Omental fat pad (tissue), 3 donors: ENCODE measurements at regions not wholly inside any gene's neighbourhood (a gene's known extent, or its start where the extent isn't known, plus 50 kb on each side); places are given as distances from the start of the nearest gene placed in this dataset.

Experiments
- ATAC-seq: fragments of 150-250 bp; one replicate; pipeline ENCODE4 v1.9.1; 2016; ENCODE audit warnings: mild to moderate bottlenecking, moderate library complexity; ENCODE audit not compliant: low FRiP score
- DNase-seq: peaks from one replicate; pipeline ENCODE4 v3.0.0-alpha.2; 2019; ENCODE audit warnings: low spot score
- TF ChIP-seq, protein P1 (sequence below), 3 donors: fragments of 450-650 bp; IDR thresholded peaks; one replicate each; pipeline ENCODE4 v1.5.1; 2016 to 2017; ENCODE audit warnings: antibody characterized with exemption in 3 of 3, mild to moderate bottlenecking in 3 of 3, moderate library complexity in 2 of 3

DNA sequence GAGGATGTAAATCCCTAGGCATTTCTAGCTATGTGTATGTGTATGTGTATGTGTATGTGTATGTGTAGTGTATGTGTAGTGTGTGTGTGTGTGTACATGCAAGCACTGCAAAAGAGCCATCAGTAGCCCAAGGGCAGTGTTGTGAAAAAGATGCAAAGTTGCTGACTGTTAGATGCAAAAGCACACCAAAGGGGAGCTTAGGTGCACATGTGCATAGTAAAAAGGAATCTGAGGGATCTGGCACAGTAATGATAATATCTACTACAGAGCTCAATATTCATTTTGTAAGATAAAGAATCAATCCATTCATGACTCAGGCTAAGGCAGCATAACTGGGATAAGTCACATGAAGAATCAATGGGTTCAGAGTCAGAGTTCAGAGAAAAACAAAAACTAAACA, 80.2 kb downstream of the TMEM47 start:
- no peak for DNase-seq
- TF ChIP-seq, protein P1, sequence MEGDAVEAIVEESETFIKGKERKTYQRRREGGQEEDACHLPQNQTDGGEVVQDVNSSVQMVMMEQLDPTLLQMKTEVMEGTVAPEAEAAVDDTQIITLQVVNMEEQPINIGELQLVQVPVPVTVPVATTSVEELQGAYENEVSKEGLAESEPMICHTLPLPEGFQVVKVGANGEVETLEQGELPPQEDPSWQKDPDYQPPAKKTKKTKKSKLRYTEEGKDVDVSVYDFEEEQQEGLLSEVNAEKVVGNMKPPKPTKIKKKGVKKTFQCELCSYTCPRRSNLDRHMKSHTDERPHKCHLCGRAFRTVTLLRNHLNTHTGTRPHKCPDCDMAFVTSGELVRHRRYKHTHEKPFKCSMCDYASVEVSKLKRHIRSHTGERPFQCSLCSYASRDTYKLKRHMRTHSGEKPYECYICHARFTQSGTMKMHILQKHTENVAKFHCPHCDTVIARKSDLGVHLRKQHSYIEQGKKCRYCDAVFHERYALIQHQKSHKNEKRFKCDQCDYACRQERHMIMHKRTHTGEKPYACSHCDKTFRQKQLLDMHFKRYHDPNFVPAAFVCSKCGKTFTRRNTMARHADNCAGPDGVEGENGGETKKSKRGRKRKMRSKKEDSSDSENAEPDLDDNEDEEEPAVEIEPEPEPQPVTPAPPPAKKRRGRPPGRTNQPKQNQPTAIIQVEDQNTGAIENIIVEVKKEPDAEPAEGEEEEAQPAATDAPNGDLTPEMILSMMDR (IDR thresholded peaks at IDR 0.05), result no peak
- no peak for ATAC-seq

DNA sequence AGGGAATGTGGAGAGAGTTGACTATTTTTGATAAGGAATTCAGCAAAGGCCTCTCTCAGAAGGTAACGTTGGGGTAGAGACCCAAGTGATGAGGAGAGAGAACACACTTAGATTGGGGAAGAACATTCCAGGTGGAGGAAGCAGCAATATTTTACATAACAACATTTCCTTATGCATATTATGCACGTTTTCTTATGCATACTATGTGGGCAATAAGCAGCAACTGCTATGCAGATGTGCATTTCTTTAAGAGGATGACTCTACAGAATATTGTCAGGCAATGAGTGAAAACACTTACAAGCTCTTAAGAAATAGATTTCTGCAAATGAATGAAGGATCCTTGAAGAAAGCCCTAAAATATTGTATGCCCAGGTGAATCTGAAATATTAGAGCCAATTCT, 91.1 kb downstream of the TMEM47 start:
- DNase-seq (no peak), ATAC-seq (no peak)
- TF ChIP-seq, protein P1 (IDR thresholded peaks at IDR 0.05), result no peak

DNA sequence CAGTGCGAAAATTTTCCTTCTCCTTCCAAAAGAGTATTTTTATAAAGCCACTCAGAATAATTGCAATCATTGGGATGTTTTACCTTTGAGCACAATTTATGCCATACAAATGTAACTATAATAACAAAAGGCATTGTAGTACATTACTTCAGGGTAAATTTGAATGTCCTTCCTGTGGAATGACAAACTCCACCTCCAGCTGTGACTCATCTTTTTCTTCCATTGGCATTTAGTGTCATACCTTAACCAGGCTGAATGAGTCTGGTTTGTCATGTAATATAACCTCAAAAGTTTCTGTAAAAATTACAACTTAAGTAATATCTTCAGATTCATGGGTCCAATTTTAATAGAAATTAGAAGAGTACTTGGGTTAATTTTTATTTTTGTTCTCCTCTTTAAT, 93.3 kb downstream of the TMEM47 start:
- no peak for DNase-seq
- no peak for ATAC-seq

DNA sequence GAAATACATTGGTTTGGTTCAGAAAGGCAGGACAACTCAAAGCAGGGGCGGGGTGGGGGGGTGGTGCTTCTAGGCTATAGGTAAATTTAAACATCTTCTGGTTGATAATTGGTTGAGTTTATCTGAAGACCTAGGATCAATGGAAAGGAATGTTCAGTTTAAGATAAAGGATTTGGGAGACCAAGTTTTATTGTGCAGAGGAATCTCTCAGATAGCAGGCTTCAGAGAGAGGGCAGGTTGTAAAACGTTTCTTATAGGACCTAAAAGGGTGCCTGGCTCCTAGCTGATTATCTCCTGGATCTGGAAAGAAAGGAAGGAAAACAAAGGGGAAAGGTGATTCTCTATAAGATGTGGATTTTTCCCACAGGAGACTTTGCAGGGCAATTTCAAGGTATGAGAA, 94.0 kb downstream of the TMEM47 start:
- ATAC-seq (no peak), DNase-seq (no peak)
- TF ChIP-seq, protein P1 (IDR thresholded peaks at IDR 0.05), result no peak

More for the DNA sequence above, 93.3 kb downstream of the TMEM47 start:
- TF ChIP-seq, protein P1 (IDR thresholded peaks at IDR 0.05), result no peak

DNA sequence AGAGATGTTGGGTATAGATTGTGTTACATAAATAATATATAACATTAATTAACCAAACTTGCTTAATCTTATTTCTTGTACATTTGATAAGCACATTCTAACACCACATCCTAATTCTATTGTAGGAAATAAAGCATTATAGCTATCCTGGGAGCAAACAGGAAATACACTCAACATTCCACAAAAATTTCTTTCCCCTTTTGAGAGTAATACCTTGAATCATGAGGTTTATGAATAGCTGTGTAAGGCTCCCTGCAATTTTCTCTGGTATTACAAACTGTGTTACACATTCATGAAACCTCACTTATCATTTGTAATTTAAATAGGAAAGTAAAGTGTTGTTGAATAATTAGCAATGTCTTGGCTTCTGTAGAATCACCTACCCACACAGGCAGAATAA, 95.1 kb downstream of the TMEM47 start:
- ATAC-seq, result no peak
- no peak for DNase-seq
- TF ChIP-seq, protein P1 (IDR thresholded peaks at IDR 0.05), result no peak

DNA sequence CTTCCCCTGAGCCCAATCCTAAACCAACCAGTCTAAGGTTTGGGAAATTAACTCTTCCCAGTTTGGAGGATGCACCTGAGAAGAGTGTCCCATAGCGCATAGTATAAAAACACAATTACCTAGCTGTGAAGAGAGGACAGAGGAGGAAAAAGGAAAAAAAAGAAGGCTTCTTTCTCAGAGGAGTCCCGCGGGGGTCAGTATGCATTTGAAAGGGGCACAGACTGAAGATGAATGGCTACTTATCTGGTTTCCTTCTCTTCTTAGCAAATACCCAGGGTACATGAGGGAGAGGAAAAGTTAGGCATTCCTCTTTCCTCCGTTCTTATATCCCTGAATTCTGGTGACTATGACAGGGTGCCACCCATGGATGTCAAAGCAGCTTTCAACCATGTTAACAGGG, 96.9 kb downstream of the TMEM47 start:
- TF ChIP-seq, protein P1 (IDR thresholded peaks at IDR 0.05), result no peak
- DNase-seq, result no peak

DNA sequence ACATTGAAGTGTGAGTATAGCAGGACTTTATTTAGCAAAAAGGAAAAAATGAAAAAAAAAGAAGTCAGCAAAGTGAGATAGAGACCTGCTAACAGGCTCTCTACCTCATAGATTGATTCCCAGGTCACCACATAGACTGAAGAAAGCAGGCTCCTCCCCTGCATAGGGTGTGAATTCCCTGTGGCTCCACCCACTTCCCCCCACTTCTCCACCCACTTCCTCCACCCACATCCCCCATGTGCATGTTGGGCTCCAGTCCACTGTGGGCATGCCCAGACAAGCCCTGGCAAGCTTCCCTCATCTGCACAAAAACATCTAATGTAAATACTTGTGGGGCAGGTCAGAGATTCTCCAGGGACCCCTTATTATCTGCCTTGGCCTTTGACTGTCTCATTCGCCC, 97.8 kb downstream of the TMEM47 start:
- no peak for ATAC-seq
- TF ChIP-seq, protein P1 (IDR thresholded peaks at IDR 0.05), result no peak
- no peak for DNase-seq

More for the DNA sequence above, 96.9 kb downstream of the TMEM47 start:
- no peak for ATAC-seq
